Natural killer cell treated with Interleukin-12 subunit alpha and Interleukin-12 subunit beta and Interleukin-15 and Interleukin-18, amount 100 ng/mL, for 72 hours (primary cell): ENCODE measurements at regions not wholly inside any gene's neighbourhood (a gene's known extent, or its start where the extent isn't known, plus 50 kb on each side); places are given as distances from the start of the nearest gene placed in this dataset.
"Not testable (repeated sequence)": the region's sequence is repeated elsewhere in the genome, so short reads cannot be mapped to it uniquely, and the experiment has no call there.

Experiments
- ATAC-seq, 2 donors: fragments of 150-1000 bp; cut with Tn5 transposase in 1 of 2; sonication (Bioruptor Pico), chemical (Tn5 transposase) in 1 of 2; 2 replicates each; pipeline ENCODE4 v1.10.0; 2021
- DNase-seq: peaks from one replicate; pipeline ENCODE4 v3.0.0; 2022; ENCODE audit warnings: low spot score
- H3K27ac Mint-ChIP-seq, 2 donors: 1 replicate in 1 of 2; 2 replicates in 1 of 2; pipeline ENCODE4 v1.8.0; 2022; ENCODE audit warnings: mixed read lengths in 2 of 2, mild to moderate bottlenecking in 1 of 2, moderate library complexity in 1 of 2
- H3K27me3 Mint-ChIP-seq, 2 donors: 1 replicate in 1 of 2; 2 replicates in 1 of 2; pipeline ENCODE4 v1.8.0; 2022; ENCODE audit warnings: mixed read lengths in 2 of 2
- H3K36me3 Mint-ChIP-seq: one replicate; pipeline ENCODE4 v1.8.0; 2022; ENCODE audit warnings: mixed read lengths
- H3K4me1 Mint-ChIP-seq, 2 donors: 1 replicate in 1 of 2; 2 replicates in 1 of 2; pipeline ENCODE4 v1.8.0; 2022; ENCODE audit warnings: low read depth in 2 of 2, mixed read lengths in 2 of 2, mild to moderate bottlenecking in 1 of 2
- H3K4me3 Mint-ChIP-seq: one replicate; pipeline ENCODE4 v1.8.0; 2022; ENCODE audit warnings: mixed read lengths
- H3K9me3 Mint-ChIP-seq: 2 replicates; pipeline ENCODE4 v1.8.0; 2022; ENCODE audit warnings: mixed read lengths

DNA sequence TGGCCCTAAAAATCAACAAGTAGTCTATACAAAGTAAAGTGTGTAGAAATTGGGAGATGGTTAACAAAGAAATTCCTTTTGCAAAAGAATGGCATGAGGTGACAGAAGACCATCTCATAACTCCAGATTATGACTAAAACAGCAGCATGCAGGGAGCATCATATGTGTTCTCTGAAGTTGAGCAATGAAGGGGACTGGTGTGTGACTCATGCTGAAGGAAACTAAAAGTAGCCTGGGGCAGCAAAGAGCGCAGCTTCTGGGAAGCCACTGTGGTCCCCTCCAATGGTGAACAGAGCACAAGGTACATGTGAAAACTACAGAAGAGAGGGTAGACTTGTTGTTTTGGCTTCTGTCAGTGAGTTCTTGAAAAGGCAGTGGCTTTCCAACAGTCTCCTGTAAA lies 133.4 kb downstream of the MACC1 start:
- no peaks in the 10 kb centered on the region for H3K36me3 Mint-ChIP-seq
- H3K27me3 Mint-ChIP-seq = no peaks in the 10 kb centered on the region
- no peak for DNase-seq
- peaks cover 0 to 5% of the 10 kb centered on the region in 2 donors for H3K4me1 Mint-ChIP-seq
- peaks cover 6% of the 10 kb centered on the region for H3K9me3 Mint-ChIP-seq
- peak in 1 of 2 donors; percentile 88 for ATAC-seq
- H3K27ac Mint-ChIP-seq = peak overlapping the region in 1 of 2 donors; percentile 58
- H3K4me3 Mint-ChIP-seq = peak overlapping the region; percentile 5

DNA sequence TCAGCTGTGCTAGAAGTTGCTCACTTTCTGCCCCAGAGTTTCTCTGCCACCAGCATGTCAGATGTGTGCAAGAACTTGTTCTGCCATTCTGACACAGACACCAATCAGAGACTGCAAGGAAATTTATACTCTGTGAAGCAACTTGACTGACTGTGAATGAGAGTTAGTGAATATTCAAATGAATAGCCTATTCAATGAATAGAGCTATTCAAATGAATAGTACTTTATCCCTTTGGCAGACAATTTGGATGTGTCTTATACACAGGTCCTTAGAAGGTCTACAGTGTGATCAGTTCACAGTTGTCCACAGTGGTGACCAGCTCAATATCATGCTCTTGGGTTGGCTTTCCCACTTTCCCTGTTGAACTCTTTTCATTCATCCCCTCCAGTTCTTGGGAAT lies 138.1 kb downstream of the MACC1 start:
- ATAC-seq (no peak), DNase-seq (no peak)
- Mint-ChIP-seq H3K4me1 (peaks cover 0 to 4% of the 10 kb centered on the region in 2 donors), H3K9me3 (peaks cover 4% of the 10 kb centered on the region), H3K27me3 (no peaks in the 10 kb centered on the region), H3K4me3 (no peak overlapping the region), H3K36me3 (no peaks in the 10 kb centered on the region), H3K27ac (no peak overlapping the region)

DNA sequence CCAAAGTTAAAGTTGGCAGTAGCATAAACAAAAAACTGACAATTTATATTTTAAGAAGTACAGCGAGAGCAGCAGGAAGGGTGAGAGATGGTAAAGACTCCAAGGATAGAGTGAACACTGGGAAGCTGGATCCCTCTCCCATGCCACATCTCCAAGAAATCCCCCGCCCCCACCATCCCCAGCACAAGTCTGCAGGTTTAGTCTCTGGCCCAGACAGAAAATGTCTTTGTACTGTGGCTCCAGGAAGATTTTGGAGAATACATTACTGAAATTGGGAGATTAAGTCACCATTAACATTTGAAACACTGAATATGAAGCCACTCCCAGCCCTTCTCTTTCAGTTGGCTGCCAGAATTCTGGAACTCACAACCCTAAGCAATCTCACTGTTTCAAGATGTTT lies 140.3 kb downstream of the MACC1 start:
- no peak overlapping the region for H3K27ac Mint-ChIP-seq
- no peaks in the 10 kb centered on the region for H3K27me3 Mint-ChIP-seq
- no peak overlapping the region for H3K4me3 Mint-ChIP-seq
- H3K9me3 Mint-ChIP-seq = peaks cover 5% of the 10 kb centered on the region
- no peaks in the 10 kb centered on the region for H3K36me3 Mint-ChIP-seq
- DNase-seq (no peak), ATAC-seq (no peak)
- no peaks in the 10 kb centered on the region for H3K4me1 Mint-ChIP-seq

DNA sequence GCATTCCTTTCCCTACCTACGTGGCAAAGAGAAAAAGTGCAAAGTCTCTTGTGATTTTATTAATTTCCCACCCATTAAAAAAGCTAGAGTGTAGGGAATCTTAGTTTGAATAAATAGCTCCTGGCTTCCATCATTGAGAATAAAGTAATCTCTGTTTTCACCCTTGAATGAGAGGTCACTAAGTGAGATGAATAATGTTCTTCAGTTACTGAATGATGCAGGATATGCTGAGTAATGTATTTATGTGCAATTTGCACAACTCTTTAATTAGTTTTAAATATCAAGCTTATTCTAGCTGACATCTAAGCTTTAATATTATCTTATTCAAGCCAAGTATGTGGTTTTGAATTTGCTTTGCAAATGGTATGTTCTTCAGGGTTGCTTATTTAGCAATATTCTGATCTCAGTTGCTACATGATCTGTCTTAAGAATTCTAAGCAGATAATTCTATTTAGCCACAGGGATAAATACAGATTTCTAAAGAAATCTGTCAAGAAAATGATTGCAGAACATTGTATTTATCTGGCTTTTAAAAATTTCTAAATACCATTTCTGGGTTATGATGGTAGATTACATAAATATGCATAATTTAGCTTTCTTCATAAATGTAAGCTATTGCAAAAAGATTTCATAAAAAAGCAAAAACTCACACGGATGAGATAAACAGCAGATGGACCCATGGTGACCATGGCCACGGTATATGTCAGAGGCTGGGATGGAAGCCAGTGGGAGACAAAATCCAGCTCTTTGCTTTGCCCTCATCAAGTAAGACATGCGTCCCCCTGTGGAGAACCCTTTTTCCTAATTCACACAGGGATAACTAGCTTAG lies 141.0 kb downstream of the MACC1 start:
- Mint-ChIP-seq H3K27ac (no peak overlapping the region), H3K4me3 (no peak overlapping the region), H3K4me1 (no peaks in the 10 kb centered on the region), H3K9me3 (peaks cover 5% of the 10 kb centered on the region), H3K36me3 (no peaks in the 10 kb centered on the region), H3K27me3 (no peaks in the 10 kb centered on the region)
- DNase-seq (no peak), ATAC-seq (no peak)

DNA sequence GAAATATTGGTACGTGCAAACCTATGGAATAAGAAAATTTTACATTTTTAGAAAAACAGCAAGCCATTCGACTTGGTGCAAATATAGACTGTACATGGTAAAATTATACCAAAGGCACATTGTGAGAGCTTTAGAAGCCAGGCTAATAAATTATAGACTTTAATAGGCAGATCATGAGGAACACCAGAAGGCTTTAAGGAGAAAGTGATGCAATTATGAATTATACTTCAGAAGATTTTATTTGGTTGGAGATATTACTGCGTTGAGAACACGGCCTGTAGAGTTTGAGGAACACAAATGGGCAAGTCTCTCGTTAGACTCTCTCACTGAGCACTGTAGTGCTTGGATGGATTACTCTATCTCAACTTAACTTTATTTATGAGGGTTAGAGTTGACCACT lies 141.7 kb downstream of the MACC1 start:
- peaks cover 9% of the 10 kb centered on the region for H3K9me3 Mint-ChIP-seq
- ATAC-seq (no peak), DNase-seq (no peak)
- H3K27ac Mint-ChIP-seq = no peak overlapping the region
- no peaks in the 10 kb centered on the region for H3K4me1 Mint-ChIP-seq
- no peaks in the 10 kb centered on the region for H3K27me3 Mint-ChIP-seq
- no peak overlapping the region for H3K4me3 Mint-ChIP-seq
- H3K36me3 Mint-ChIP-seq = peaks cover 4% of the 10 kb centered on the region

DNA sequence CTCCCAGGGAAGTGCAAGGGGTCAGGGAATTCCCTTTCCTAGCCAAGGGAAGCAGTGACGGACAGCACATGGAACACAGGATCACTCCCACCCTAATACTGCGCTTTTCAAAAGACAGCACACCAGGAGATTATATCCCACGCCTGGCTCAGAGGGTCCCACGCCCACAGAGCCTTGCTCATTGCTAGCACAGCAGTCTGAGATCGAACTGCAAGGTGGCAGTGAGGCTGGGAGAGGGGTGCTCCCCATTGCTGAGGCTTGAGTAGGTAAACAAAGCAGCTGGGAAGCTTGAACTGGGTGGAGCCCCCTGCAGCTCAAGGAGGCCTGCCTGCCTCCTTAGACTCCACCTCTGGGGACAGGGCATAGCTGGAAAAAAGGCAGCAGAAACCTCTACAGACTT lies 149.2 kb downstream of the MACC1 start:
- H3K27ac Mint-ChIP-seq, H3K36me3 Mint-ChIP-seq, DNase-seq, H3K4me3 Mint-ChIP-seq, H3K27me3 Mint-ChIP-seq, ATAC-seq, H3K4me1 Mint-ChIP-seq: not testable (repeated sequence)
- peaks cover 15% of the 10 kb centered on the region for H3K9me3 Mint-ChIP-seq

DNA sequence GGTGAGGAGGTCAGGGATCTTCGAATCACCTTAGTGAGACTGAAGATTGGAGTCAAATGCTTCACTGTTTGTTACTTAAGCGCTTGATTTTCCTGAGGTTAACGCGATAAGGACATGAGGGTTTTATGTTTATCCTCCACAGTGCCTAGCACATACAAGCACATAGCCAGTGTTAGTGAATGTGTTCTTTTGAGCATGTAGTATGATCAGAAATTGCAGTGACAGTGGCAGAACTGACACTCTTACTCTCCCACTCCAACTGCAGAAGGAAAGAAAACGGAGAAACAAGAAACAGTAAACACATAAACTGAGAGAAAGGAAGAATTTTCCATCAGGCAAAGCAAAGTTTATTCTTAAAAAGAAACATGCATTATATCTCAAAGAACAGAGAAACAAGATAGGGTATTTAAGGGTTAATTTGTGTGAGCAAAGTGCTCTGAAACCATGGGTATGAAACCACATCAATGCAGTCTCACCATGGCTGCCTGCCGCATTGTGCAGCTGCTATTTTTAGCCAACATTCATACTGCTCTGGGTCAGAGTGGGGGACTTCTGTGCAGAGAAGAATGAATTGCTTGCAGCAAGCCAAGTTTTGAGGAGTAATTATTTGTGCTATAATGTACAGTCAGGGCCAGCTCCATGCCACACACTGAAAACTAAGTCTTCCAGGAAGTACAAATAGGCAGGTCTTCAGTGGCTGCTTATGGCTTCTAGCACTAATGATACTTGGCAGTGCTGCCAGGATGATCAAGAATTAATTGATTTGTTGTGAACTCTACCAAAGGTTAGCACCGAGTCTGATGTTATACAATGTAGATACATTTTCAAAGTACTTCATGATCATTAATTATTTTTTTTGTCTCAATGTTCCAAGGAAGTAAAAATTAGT lies 152.0 kb downstream of the MACC1 start:
- peaks cover 9% of the 10 kb centered on the region for H3K9me3 Mint-ChIP-seq
- no peaks in the 10 kb centered on the region for H3K27me3 Mint-ChIP-seq
- H3K4me1 Mint-ChIP-seq = peaks cover 0 to 6% of the 10 kb centered on the region in 2 donors
- DNase-seq = no peak
- no peak overlapping the region for H3K4me3 Mint-ChIP-seq
- peaks cover 4% of the 10 kb centered on the region for H3K36me3 Mint-ChIP-seq
- ATAC-seq = no peak
- no peak overlapping the region for H3K27ac Mint-ChIP-seq

DNA sequence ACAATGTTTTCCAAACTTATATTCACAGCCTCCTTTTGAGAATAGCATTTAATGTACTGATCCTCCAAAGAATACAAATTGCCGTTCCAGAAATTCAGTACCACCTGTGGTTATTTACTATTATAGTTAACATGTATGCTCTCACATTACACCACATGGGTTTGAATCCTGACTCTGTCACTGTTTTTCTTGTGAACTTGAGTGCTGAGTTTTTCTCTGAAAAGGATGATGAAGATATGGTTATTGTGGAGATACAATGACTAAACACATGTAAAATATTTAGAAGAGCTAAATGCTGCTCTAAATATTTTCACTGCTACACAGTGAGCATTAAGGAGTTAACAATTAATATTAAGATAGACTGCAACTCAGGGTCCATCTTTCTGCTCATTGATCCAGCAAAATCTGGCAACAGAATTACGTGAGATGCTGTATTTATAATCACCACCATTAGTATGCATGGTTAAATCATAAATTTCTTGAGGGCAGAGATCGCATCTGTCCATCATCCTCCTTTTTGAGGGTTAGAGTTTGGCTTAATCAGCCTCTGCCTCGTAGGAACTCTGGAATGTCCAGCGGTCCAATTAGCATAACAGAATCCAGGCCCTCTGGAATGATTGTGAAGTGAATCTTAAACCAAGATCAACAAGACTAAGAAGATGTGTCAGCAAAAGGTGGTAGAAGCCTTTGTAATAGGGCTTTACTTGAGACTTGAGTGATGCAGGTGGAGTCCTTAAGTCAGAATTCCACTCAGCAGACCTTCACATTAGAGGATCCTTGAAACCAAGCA lies 152.8 kb downstream of the MACC1 start:
- peaks cover 4% of the 10 kb centered on the region for H3K36me3 Mint-ChIP-seq
- no peak overlapping the region for H3K4me3 Mint-ChIP-seq
- no peak overlapping the region for H3K27ac Mint-ChIP-seq
- ATAC-seq = no peak
- peaks cover 9% of the 10 kb centered on the region for H3K9me3 Mint-ChIP-seq
- no peak for DNase-seq
- H3K27me3 Mint-ChIP-seq = no peaks in the 10 kb centered on the region
- peaks cover 0 to 6% of the 10 kb centered on the region in 2 donors for H3K4me1 Mint-ChIP-seq

DNA sequence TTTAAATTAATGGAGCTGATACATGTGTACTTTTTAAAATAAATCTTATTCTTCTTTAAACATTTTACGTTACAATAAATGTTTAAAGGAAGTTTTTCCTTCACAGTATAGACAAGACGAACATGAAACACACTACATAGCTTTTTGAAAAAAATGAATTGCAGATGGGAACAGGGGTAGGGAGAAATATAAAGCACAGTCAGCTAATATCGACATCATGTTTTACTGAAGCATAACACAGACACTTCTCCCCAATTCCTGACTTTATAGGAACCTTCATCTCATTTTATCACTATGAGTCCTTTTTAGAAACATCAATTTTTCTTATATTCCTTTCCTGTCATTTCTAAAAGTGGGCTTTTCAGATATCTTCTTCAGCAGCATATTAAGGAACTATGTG lies 153.5 kb downstream of the MACC1 start:
- Mint-ChIP-seq H3K9me3 (peaks cover 5% of the 10 kb centered on the region), H3K4me3 (no peak overlapping the region), H3K27ac (no peak overlapping the region), H3K4me1 (peaks cover 0 to 6% of the 10 kb centered on the region in 2 donors), H3K27me3 (no peaks in the 10 kb centered on the region), H3K36me3 (no peaks in the 10 kb centered on the region)
- ATAC-seq (no peak), DNase-seq (no peak)

DNA sequence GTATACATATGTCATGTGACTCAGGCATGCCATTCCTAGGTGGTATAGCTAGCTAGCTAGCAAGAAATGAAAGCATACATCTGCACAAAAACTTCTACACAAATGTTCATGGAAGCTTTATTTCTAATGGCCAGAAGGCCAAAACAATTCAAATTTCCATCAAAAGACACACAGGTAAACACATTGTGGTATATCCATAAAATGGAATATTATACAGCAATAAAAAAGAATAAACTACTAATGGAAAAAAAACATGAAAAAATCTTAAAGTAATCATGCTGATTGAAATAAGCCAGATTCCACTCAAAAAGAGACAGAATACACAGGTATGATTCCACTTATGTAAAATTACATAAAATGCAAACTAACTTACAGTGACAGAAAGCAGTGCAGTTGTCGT lies 154.3 kb downstream of the MACC1 start:
- H3K36me3 Mint-ChIP-seq = no peaks in the 10 kb centered on the region
- no peaks in the 10 kb centered on the region for H3K27me3 Mint-ChIP-seq
- peaks cover 0 to 6% of the 10 kb centered on the region in 2 donors for H3K4me1 Mint-ChIP-seq
- no peak overlapping the region for H3K27ac Mint-ChIP-seq
- peaks cover 5% of the 10 kb centered on the region for H3K9me3 Mint-ChIP-seq
- no peak for DNase-seq
- H3K4me3 Mint-ChIP-seq = no peak overlapping the region
- ATAC-seq = no peak

DNA sequence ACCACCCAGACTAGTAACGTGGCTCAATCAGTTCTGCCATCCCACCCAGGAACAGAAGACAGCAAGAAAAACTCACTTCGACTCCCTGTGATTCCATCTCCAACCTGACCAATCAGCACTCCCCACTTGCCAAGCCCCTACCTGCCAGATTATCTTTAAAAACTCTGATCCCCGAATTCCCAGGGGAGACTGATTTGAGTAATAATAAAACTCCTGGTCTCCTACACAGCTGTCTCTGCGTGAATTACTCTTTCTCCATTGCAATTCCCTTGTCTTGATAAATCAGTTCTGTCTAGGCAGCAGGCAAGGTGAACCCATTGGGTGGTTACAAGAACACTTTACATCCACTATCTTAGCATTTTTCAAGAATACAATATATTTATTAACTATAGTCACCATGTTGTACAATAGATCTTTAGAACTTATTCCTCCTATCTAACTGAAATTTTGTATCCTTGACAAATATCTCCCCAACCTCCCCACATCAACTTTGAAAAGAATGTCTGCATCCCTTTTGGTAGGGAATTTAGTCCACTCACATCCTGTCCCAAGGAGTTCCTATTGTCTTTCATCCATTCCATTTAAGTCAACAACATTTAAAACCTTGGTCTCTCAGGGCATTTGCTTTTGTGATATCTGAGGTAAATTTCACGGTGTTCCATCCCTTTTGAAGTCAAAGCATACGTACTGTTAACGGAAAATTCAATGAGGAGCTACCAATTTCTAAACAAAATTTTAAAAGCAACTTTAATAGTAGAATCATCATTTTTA lies 163.7 kb downstream of the MACC1 start:
- Mint-ChIP-seq H3K27me3 (no peaks in the 10 kb centered on the region), H3K4me3 (no peak overlapping the region), H3K27ac (no peak overlapping the region), H3K9me3 (peaks cover 3% of the 10 kb centered on the region), H3K36me3 (no peaks in the 10 kb centered on the region), H3K4me1 (no peaks in the 10 kb centered on the region)
- ATAC-seq (no peak), DNase-seq (no peak)

DNA sequence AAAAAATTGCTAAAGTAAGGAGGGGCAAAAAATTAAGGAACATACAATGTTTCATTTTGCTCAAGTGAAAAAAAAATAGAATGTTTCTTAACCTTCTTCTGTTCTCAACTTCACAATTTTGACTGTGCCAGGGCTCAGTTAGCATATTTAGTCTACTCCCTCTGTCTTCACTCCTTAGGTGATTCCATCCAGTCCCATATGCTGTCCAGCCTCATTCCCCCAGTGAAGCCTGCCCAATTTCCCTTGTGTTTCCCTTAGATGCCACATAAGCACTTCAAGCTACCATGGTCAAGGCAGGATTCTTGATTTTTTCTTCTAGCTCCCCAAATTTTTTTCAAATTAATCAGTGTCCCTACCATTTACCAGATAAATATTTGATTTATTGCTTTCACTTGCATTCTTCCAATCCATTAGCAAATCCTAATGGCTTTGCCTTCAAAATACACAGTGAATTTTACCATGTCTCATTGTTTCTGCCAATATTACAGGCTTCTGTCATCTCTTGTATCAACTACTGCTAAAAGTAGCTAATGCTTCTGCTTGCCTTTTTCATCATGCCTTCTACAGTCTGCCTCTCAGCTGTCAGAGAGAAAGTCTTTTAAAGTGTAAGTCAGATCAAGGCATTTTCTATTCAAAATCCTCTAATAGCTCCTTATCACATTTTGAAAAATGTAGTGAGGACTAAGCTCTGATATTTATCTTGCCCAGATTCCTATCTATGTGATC lies 166.8 kb downstream of the MACC1 start:
- Mint-ChIP-seq H3K9me3 (peaks cover 3% of the 10 kb centered on the region), H3K4me1 (no peaks in the 10 kb centered on the region), H3K36me3 (no peaks in the 10 kb centered on the region), H3K27me3 (no peaks in the 10 kb centered on the region), H3K27ac (no peak overlapping the region), H3K4me3 (no peak overlapping the region)
- ATAC-seq (no peak), DNase-seq (no peak)

DNA sequence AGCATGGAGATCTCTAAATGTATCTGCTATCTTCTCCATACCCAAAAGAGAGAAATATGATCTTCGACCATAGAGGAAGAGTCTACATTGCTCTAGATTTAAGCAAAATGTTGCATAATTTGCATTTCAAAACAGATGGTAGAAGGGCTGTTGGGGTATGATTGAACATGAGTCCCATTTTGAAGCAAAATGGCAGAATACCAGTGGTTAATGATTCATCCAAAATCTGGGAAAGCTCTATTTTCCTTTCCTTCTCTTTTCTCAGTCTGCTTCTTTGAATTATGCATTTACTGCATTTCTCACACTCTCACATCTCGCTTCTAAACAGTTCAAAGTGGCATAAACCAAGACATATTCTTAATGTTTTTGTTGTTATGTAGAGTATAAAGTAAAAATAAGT lies 178.5 kb downstream of the MACC1 start:
- Mint-ChIP-seq H3K9me3 (peaks cover 8% of the 10 kb centered on the region), H3K27me3 (no peaks in the 10 kb centered on the region), H3K27ac (no peak overlapping the region), H3K4me3 (no peak overlapping the region), H3K36me3 (no peaks in the 10 kb centered on the region), H3K4me1 (no peaks in the 10 kb centered on the region)
- ATAC-seq (no peak), DNase-seq (no peak)
